HG02970 (cell line): ENCODE measurements at regions not wholly inside any gene's neighbourhood (a gene's known extent, or its start where the extent isn't known, plus 50 kb on each side); places are given as distances from the start of the nearest gene placed in this dataset.

Experiments used
- ATAC-seq: cut with Tn5 transposase; IDR thresholded peaks from one replicate; pipeline ENCODE4 v1.9.1; 2021; ENCODE audit warnings: mild to moderate bottlenecking, moderate library complexity, moderate number of reproducible peaks; ENCODE audit not compliant: unreplicated experiment, low FRiP score

GRCh38 chr1:117678246-117678977 lies 72.6 kb downstream of the TENT5C start:
- ATAC-seq: no peak

- no peak for ATAC-seq
These were observed 73.5 kb downstream of the TENT5C start for GRCh38 chr1:117679299-117679698.

- no peak for ATAC-seq
These were observed 74.0 kb downstream of the TENT5C start for GRCh38 chr1:117679868-117680267.

- no peak for ATAC-seq
These were observed 74.6 kb downstream of the TENT5C start for GRCh38 chr1:117680316-117681002.

GRCh38 chr1:117681093-117681900 lies 75.4 kb downstream of the TENT5C start:
- ATAC-seq: no peak

GRCh38 chr1:117681901-117682250 lies 76.0 kb downstream of the TENT5C start:
- no peak for ATAC-seq

- ATAC-seq: no peak
These were observed 76.5 kb downstream of the TENT5C start for GRCh38 chr1:117682372-117682771.

- ATAC-seq: no peak
These were observed 77.9 kb downstream of the TENT5C start for GRCh38 chr1:117683571-117684285.

GRCh38 chr1:117685936-117686806 lies 80.3 kb downstream of the TENT5C start:
- ATAC-seq: no peak

GRCh38 chr1:117686907-117687306 lies 81.1 kb downstream of the TENT5C start:
- ATAC-seq: no peak

GRCh38 chr1:117689997-117690625 lies 84.3 kb downstream of the TENT5C start:
- ATAC-seq: no peak

- ATAC-seq: no peak
These were observed 86.1 kb downstream of the TENT5C start for GRCh38 chr1:117691942-117692341.

GRCh38 chr1:117694543-117694942 lies 88.7 kb downstream of the TENT5C start:
- ATAC-seq: no peak

GRCh38 chr1:117695796-117696490 lies 90.1 kb downstream of the TENT5C start:
- ATAC-seq: no peak

GRCh38 chr1:117696561-117696960 lies 90.7 kb downstream of the TENT5C start:
- ATAC-seq: no peak

- no peak for ATAC-seq
These were observed 91.5 kb downstream of the TENT5C start for GRCh38 chr1:117697220-117697781.

- no peak for ATAC-seq
These were observed 92.7 kb downstream of the TENT5C start for GRCh38 chr1:117698398-117699160.

- ATAC-seq: no peak
These were observed 94.1 kb downstream of the TENT5C start for GRCh38 chr1:117699953-117700352.
